Anterior cingulate cortex (tissue), 58 donors: ENCODE measurements at regions not wholly inside any gene's neighbourhood (a gene's known extent, or its start where the extent isn't known, plus 50 kb on each side); places are given as distances from the start of the nearest gene placed in this dataset.
"Not testable (repeated sequence)": the region's sequence is repeated elsewhere in the genome, so short reads cannot be mapped to it uniquely, and the experiment has no call there.

Experiments
- DNase-seq, 58 donors: peaks; one replicate each; lab custom pipeline; 2025; lab: John Stamatoyannopoulos, UW

DNA sequence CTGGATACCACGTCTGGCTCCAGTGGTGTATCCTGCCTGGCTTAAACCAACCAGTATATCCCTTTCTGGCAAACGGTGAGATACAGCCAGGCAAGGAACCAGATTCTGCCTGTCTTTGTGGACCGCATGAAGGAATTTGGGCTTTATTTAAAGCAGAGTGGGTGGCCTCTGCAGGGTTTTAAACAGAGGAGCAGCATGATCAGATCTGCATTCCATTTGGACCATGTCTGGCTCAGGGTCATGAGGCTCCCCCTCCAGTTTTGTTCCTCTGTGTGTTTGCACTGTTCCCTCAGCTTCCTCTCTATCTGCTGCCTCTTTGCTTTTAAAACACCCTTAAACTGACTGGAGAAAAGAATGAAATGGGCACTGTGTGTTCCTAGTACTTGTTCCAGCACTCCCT, 195.0 kb downstream of the GIPC2 start:
- no peak for DNase-seq

DNA sequence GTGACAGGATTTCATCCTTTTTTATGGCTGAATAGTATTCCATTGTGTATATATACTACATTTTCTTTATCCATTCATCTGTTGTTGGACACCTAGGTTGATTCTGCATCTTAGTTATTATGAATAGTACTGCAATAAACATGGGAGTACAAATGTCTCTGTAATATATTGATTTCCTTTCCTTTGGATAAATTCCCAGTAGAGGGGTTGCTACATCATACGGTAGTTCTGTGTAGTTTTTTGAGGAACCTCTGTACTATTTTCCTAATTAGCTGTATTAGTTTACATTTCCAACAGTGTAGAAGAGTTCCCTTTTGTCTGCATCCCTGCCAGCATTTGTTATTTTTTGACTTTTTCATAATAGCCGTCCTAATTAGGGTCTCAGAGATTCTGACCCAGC, 201.3 kb downstream of the GIPC2 start:
- no peak for DNase-seq

DNA sequence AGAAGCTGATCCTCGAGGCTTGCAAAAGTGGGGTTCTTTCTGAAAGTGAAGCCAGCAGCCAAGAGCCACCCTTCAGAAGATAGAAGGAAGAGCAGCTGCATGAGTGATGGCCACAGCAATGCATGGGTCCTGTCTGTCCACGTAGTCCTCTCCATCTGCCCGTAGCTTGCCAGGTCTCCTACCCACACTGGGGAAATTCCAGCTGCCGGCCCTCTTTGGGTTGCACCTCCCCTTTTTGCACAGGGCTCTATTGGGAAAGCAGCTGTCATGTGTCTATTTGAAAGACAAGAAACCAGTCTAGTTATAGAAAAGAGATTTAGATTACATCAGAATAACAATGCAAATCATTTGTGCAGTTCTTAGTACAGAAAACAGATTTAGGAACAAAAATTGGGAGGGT, 204.4 kb downstream of the GIPC2 start:
- no peak for DNase-seq

DNA sequence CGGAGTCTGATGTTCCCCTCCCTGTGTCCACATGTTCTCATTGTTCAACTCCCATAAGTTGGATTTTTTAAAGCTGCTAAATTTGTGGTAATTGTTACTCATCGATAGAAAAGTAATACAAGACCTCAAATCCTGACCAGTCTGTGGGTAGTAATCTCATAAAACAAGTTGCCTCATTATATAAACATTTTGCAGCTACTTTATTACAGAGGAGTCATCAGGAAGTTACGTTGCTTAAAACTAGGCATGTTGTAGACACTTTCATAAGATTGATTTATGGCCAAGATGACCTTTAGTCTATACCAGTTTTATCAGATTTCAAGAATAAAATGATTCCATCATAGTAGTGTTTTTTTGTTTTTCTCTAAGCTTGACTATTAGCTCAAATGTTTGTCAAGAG, 208.8 kb downstream of the GIPC2 start:
- DNase-seq: no peak

DNA sequence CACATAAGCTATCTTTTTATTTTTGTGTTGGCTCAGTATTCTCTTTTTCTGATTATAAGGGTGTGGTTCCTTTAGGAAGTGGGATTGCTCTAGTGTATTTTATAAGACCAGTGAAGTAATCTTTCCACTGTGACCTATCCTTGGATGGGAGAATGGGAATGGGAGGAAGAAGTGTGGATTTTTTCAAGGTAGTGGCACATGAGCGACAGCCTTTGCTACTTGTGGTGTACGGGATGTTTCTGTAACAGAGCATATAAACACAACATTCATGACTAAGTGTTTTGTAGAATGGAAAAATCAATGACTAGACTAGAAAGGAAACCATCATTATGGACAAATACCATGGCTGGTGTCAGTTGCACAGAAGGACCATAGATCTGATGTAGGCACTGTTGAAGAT, 209.6 kb downstream of the GIPC2 start:
- DNase-seq: no peak

DNA sequence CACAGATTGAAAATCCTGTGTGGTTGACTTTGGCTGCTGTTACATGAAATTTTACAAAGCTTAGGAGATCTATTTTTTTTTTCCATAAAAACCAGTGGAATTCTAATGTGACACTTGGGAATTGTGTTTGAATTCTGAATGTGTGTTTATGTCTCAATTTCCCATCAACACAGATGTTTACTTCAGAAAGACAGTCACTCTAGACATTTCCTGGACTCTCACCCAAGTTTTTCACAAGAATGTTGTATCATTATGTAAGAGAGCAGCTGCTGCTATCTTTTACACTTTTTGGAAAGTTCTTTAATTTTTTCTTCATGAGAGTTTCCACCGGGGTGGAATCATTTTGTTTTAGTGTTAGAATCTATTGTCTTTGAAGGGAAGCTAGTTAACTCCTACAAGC, 210.1 kb downstream of the GIPC2 start:
- DNase-seq: no peak

DNA sequence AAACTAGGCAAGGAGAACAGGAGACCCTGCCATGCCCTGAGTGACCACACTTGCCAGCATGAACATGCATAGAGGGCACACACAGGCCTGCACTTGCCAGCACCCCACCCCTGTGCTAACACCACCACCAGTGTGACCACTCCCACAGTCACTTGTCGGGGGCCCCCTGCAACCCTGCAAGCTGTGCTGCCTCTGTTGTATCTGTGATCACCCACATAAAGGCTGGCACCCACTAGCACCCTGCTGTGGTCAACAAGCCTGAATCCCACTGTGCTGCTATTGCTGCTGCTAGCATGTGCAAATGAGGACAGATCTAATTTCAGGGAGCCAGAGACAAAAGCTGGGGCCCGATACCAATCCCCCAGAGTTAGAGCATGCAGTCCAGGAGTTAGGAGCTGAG, 217.7 kb downstream of the GIPC2 start:
- no peak for DNase-seq

DNA sequence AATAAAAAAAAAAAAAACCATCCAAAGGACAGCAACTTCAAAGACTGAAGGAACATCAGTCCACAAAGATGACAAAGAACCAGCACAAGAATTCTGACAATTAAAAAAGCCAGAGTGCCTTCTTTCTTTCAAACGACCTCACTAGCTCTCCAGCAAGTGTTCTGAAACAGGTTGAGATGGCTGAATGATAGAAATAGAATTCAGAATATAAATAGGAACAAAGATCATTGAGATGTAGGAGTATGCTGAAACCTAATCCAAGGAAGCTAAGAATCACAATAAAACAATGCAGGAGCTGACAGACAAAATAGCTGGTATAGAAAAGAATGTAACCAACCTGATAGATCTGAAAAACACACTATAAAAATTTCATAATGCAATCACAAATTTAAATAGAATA, 218.2 kb downstream of the GIPC2 start:
- no peak for DNase-seq

DNA sequence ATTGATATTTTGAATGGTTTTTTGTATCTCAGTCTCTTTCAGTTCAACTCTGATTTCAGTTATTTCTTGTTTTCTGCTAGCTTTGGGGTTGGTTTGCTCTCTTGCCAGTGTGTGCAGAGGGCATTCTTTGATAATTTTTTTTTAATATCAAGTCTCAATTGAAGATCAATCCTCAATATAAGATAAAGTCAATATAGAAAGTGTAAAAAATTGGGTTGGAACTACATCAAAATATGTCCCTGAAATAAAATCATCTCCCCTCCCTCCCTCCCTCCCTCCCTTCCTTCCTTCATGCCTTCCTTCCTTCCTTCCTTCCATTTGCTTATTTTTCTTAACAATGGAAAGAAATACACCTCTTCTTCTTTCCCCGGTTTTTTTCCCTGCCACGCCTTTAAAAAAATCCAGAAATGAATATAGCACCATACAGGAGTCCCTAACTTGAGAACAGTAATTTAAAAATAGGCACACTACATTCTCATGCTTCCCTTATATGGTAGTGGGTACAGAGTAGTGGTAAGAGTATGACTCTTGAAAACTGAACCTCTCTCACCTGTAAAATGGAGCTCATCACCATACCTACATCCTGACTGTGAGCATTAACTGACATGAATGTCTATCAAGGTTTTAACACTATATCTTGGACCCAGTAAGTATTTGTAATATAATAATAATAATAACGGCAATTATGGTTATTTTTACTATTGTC, 221.9 kb downstream of the GIPC2 start:
- no peak for DNase-seq

DNA sequence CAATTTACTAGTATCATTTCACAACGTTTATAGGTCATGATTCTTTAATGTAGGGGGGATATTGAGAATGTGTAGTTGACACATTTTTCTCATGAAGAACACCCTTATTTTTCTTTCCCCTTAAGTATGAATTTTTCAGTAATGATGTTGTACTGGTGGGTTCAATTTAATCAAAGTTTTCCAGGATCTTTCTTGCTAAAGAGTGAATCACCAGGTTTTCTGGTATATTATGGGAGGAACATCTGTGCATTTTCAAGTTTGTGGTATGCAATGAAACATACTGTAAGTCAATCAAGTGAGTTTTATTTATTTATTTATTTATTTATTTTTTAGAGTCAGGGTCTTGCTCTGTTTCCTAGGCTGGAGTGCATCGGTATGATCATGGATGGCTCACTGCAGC, 221.2 kb upstream of the PTGFR start:
- DNase-seq: no peak

DNA sequence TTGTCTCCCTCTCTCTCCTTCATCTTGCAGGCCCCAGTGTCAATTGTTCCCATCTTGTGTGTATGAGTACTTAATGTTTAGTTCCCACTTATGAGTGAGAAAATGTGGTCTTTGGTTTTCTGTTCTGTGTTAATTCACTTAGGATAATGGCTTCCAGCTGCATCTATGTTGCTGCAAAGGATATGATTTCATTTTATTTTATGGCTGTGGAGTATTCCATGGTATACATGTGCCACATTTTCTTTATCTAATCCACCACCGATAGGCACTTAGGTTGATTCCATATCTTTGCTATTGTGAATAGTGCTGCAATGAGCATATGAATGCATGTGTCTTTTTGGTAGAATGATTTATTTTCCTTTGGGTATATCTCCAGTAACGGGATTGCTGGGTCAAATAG, 219.4 kb upstream of the PTGFR start:
- DNase-seq: not testable (repeated sequence)

DNA sequence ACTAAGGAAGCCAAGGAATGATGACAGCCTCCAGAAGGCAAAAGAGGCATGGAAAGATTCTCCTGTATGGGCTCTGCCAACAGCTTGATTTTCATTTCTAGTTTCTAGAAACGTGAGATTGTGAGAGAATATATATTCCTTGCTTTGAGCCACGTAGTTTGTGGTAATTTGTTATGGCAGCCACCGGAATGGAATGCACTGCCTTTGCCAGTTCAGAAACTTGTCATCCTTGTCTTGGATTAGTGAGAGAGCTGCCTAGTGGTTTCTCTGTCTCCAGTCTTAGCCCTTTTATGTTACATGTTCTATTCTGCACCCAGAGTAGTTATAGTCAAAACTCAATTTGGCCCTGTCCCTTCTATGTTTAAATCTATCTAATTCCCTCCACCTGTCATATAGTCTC, 216.0 kb upstream of the PTGFR start:
- DNase-seq: no peak

DNA sequence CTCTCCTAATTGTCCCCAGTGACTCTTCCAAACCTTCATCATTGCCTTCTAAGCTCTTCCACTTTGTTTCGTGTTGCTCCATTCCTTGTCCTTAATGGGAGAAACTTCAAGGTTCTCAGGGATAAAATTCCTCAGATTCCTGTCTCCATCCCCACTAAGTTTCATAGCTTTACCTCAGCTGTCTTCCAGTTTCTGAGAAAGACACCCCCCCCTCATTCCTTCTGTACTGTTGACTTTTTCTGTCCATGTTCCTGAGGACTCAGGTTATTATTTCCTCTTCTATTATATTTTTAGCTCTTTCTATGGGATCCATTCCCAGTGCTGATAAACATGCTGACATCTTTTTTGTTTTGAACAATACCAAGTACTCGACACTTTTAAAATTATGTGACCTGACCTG, 215.3 kb upstream of the PTGFR start:
- DNase-seq: no peak

DNA sequence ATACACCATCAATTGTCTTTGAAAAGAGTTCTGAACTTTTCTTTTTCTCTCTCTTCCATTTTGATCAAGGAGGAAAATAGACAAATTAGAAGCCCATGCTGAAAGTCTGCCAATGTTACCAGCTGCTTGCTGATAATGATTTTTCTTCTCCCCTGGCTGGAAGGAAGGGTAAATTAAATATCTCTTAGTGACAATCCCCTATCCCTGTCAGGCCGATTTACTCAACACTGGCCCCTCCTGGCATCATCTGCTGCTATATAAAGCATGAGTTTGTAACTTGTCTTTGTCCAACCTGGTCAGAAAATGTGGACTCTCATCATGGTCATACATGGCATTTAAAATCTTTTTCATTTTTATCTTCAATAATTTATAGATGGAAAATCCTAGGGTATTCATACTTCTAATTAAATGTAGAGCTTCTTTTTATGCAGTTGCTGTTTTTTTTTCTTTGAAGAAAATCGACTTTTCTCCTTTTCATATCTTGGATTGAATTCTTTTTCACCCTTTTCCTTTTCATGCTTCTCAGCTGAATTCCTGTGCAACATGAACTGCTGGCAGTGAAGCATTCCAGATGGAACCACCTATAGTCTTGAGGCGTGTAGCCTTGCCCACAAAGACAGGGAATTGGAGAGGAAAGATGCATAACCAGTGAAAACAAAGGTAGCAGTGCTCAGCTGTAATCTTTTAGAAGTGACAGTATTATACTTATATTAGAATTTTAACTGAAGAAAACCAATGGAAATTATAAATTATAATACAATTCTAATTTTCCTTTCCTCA, 214.7 kb upstream of the PTGFR start:
- no peak for DNase-seq

DNA sequence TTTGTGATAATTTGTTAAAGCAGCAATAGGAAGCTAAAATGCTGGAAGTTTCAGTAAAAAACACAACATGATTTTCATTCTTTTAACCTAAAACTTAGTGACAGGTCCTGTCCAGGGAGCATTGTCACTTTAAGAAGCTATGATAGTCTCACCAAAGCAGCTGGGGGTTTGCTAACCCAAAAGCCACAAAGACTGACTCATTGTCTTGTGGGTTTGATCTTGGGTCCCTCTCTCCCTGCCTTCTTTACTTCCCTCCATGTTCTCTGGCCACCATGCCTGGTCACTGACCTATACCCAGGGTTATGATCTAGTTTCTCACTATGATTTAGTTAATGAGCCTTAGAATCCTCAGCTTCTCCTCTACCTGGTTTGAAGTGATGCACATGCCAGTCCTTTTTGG, 213.5 kb upstream of the PTGFR start:
- DNase-seq: no peak

DNA sequence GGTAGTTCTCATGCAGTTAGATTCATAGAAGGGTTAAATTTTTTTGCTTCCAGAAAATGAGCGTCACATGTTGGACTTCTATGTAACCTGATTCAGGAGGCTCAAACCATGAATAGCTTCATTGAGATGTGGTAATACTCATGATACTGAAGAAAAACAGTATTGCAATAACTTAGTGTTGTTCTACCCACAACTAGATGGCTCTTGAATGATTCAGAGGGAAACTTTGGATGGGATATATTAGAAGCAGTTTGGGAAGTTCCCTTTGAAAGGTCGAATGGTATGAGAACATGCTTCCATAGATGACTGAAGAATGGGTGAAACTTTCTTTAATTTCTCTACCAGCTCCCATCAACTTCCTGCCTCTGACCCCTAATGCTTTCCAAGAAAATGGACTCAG, 211.7 kb upstream of the PTGFR start:
- no peak for DNase-seq

DNA sequence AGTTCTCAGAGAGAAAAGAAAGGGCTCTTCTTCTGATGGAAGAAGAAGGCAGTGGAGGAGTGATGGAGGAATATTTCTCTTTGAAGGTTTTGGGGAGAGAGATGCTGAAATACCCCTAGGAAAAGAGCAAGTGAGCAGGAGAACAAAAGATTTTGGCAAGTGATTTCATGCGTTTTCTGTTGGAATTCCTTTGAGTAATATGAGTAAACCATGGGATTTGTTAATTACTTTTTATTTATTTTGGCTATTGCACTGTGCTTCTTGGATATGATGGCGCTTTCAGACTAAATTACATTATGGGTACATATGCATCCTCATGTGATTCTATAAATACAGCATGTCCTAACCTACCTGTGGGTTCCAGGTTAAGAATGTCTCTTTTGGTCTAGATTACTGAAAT, 210.1 kb upstream of the PTGFR start:
- no peak for DNase-seq

DNA sequence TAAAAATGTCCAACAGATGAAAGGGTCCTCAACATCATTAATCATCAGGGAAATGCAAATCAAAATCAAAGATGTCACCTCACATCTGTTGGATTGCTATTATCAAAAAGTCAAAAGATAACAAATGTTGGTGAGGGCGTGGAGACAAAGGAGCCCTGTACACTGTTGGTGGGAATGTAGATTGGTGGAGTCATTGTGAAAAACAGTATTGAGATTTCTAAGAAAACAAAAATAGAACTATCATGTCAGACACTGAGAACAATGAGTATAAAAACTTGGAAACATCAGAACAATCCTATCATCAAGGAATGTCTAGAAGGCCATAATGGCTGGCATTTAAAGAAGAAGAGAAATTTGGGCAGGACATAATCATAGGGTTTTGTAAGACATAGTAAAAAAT, 209.2 kb upstream of the PTGFR start:
- DNase-seq: no peak

DNA sequence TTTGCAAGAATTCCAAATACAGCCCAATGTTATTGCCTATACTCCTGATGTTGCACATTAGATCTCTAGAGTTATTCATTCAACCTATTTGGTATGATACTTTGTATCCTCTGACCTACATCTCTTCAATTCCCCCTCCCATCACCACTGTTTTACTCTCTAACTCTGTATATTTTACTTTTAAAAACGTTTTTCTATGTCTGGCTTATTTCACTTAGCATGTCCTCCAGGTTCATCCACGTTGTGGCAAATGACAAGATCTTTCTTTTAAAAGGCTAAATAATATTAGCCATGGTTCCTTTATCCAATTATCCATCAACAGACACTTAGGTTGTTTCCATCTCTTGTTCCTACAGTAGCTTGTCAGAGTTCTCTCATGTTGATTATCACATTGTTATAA, 207.1 kb upstream of the PTGFR start:
- DNase-seq: no peak

DNA sequence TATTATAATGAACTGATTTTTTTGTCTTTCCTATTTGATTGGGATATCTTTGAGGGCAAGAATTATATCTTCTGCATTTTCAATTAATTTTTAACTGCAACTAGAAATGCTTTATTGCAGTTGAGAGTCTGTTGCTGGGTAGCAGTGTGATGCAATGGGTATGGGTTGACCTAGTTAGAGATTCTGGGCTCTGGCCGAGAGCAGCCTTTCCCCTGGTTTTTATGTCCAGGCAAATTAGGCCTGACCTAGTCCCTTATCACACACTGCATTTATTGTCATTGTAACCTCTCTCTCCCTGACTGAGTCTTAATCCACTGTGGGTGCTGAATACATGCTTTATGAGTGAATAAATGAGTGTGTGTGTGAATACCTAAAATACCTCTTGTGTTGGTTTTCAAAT, 206.4 kb upstream of the PTGFR start:
- DNase-seq: no peak

DNA sequence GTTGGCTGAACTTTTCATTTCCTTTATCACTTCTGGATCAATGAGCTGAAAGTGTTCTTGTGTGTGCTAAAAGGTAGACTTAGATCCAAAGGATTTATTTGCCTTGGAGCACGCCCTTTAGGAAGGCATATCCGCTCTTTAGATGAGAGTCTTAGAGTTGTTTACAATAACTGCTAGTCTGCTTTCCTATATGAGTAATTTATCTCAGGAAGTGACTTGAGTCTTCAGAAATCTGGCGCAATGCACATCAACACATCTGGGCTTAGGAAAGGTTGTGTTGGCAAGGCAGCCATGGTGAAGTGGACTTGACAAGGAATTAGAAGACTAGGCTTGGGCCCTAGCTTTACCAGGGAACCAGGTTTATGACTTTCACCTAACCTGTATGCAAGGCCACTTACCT, 204.1 kb upstream of the PTGFR start:
- no peak for DNase-seq

DNA sequence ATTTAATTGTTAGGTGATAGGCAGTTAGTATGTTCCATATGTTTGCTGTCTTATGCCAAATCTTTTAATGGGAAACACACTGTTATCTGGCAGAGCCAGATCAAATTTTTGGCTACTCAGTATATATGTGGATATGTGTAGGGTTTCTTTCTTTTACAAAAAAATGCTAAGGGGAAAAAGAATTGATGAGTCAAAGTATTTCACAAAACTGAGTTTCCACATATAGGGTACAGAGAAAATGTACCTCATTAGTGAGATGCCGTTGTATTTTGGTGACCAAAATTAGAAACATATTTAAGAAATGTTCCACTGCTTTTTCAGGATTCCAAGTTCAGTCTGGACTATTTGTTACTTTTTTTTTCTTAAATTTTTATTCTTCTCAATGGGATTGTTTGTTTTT, 201.2 kb upstream of the PTGFR start:
- DNase-seq: no peak

DNA sequence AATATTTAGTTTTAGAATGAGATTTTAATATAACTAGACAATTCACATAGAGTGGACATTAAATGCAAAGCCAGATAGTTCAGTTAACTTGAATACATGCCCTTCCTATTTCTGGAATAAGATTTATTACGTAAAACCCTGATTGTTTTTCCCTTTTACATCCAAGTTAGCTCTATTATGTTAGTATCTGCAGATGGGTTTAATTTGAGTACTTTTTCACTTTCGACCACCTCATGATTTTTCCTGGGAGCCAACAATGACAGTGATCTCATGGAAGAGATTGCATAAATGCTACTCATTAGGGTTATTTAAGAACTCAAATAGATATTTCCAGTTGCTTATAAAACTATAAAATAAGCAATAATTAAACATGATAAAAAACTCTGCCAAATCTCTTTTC, 199.4 kb upstream of the PTGFR start:
- no peak for DNase-seq
